HEK293 (cell line): ENCODE measurements at regions not wholly inside any gene's neighbourhood (a gene's known extent, or its start where the extent isn't known, plus 50 kb on each side); places are given as distances from the start of the nearest gene placed in this dataset.

Source experiments
- BCL11A ChIP-seq: fragments of 450-650 bp; formaldehyde crosslinking; IDR thresholded peaks from 2 replicates; pipeline ENCODE4 v1.5.1; 2016; ENCODE audit warnings: low read depth, missing biosample characterization, missing genetic modification characterization
- TRIM28 ChIP-seq: IDR thresholded peaks from 2 replicates; pipeline ENCODE4 v1.6.1; 2011; ENCODE audit warnings: low read length, control low read depth, borderline replicate concordance
- ZBTB17 ChIP-seq: fragments of 450-650 bp; formaldehyde crosslinking; IDR thresholded peaks from 2 replicates; pipeline ENCODE4 v1.5.1; 2016; ENCODE audit warnings: missing biosample characterization, missing genetic modification characterization
- ZNF335 ChIP-seq: fragments of 450-650 bp; formaldehyde crosslinking; conservative IDR thresholded peaks from 2 replicates; pipeline ENCODE4 v1.5.1; 2016; ENCODE audit warnings: missing biosample characterization, missing genetic modification characterization
- ZNF830 ChIP-seq: fragments of 450-650 bp; IDR thresholded peaks from 2 replicates; pipeline ENCODE4 v1.5.0; 2018; ENCODE audit warnings: missing biosample characterization, missing genetic modification characterization, low read depth, mild to moderate bottlenecking, moderate library complexity
- TF ChIP-seq, protein P1 (sequence below): fragments of 450-650 bp; formaldehyde crosslinking; IDR thresholded peaks from 2 replicates; pipeline ENCODE4 v1.5.1; 2016; ENCODE audit warnings: missing biosample characterization, missing genetic modification characterization
- TF ChIP-seq, protein P2 (sequence below): fragments of 450-650 bp; formaldehyde crosslinking; IDR thresholded peaks from 2 replicates; pipeline ENCODE4 v1.5.1; 2017; ENCODE audit warnings: missing biosample characterization, missing genetic modification characterization

DNA sequence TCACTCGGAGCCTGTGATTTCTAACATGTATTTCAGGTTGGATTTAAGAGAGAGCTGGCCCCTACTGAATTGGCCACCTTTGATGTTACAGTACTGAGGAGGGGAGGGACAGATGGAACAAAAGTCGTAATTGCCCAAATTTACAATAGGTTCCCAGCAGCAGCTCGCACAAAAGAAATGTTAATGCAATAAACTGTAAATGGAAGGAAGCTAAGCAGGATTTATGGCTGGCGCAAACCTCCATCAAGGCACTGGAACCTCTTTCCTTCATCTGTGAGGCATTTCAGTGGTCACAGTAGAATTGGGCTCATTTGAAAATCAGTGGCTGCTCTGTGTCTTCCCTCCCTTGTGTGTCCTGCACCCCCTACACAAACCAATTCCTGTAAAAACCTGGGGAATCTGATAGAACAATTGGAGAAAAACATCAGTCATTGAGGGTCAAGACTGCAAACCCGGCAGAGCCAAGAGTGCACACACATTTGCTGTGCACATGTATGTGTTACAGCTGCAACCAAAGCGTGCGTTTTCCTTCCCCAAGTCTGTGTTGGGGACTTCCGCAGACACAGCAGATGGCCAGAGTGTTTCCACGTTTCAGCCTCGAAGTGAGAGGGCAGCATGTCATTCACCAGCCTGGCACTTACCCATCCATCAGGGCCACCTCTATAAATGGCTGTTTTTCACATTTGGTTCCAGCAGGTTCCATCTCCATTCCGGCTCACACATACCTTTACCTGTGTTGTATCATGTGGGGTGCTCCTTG, 192.8 kb downstream of the TM9SF2 start:
- TF ChIP-seq ZBTB17 (tag by site-specific recombination) (no peak), BCL11A (tag by site-specific recombination) (no peak), TRIM28 (no peak), ZNF335 (no peak), ZNF830 (no peak)
- TF ChIP-seq, protein P1, sequence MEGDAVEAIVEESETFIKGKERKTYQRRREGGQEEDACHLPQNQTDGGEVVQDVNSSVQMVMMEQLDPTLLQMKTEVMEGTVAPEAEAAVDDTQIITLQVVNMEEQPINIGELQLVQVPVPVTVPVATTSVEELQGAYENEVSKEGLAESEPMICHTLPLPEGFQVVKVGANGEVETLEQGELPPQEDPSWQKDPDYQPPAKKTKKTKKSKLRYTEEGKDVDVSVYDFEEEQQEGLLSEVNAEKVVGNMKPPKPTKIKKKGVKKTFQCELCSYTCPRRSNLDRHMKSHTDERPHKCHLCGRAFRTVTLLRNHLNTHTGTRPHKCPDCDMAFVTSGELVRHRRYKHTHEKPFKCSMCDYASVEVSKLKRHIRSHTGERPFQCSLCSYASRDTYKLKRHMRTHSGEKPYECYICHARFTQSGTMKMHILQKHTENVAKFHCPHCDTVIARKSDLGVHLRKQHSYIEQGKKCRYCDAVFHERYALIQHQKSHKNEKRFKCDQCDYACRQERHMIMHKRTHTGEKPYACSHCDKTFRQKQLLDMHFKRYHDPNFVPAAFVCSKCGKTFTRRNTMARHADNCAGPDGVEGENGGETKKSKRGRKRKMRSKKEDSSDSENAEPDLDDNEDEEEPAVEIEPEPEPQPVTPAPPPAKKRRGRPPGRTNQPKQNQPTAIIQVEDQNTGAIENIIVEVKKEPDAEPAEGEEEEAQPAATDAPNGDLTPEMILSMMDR (tag by site-specific recombination), result no peak
- TF ChIP-seq, protein P2, sequence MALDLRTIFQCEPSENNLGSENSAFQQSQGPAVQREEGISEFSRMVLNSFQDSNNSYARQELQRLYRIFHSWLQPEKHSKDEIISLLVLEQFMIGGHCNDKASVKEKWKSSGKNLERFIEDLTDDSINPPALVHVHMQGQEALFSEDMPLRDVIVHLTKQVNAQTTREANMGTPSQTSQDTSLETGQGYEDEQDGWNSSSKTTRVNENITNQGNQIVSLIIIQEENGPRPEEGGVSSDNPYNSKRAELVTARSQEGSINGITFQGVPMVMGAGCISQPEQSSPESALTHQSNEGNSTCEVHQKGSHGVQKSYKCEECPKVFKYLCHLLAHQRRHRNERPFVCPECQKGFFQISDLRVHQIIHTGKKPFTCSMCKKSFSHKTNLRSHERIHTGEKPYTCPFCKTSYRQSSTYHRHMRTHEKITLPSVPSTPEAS, result no peak
